HEK293T (cell line): ENCODE measurements at regions not wholly inside any gene's neighbourhood (a gene's known extent, or its start where the extent isn't known, plus 50 kb on each side); places are given as distances from the start of the nearest gene placed in this dataset.

ENCODE experiments used
- CTCF ChIA-PET: fragments of 350-600 bp; formaldehyde crosslinking; extraction: SDS; loops from one replicate; lab custom pipeline; 2021; ENCODE audit warnings: antibody characterized with exemption, inconsistent platforms; lab: Yijun Ruan, JAX
- POLR2A ChIA-PET: fragments of 350-600 bp; formaldehyde crosslinking; extraction: SDS; loops from one replicate; lab custom pipeline; 2020; ENCODE audit warnings: antibody characterized with exemption, inconsistent platforms; lab: Yijun Ruan, JAX
- DNase-seq: peaks from one replicate; pipeline ENCODE4 v3.0.0; 2012; ENCODE audit warnings: mixed read lengths; ENCODE audit errors: extremely low spot score
- ARNT ChIP-seq: fragments of 450-650 bp; IDR thresholded peaks from 2 replicates; pipeline ENCODE4 v1.6.1; 2017; ENCODE audit warnings: mild to moderate bottlenecking
- BHLHE40 ChIP-seq: fragments of 450-650 bp; IDR thresholded peaks from 2 replicates; pipeline ENCODE4 v1.6.1; 2016; ENCODE audit warnings: mild to moderate bottlenecking, moderate library complexity, borderline replicate concordance
- CTBP1 ChIP-seq: fragments of 450-650 bp; IDR thresholded peaks from 2 replicates; pipeline ENCODE4 v1.6.1; 2016; ENCODE audit warnings: borderline replicate concordance
- ELF4 ChIP-seq: fragments of 450-650 bp; IDR thresholded peaks from 2 replicates; pipeline ENCODE4 v1.6.1; 2017; ENCODE audit warnings: antibody characterized with exemption
- FOXA1 ChIP-seq: fragments of 450-650 bp; IDR thresholded peaks from 2 replicates; pipeline ENCODE4 v1.6.1; 2016; ENCODE audit warnings: mild to moderate bottlenecking
- FOXK2 ChIP-seq: fragments of 450-650 bp; IDR thresholded peaks from 2 replicates; pipeline ENCODE4 v1.6.1; 2016; ENCODE audit warnings: mild to moderate bottlenecking
- FOXM1 ChIP-seq: fragments of 450-650 bp; IDR thresholded peaks from 2 replicates; pipeline ENCODE4 v1.6.1; 2017; ENCODE audit warnings: mild to moderate bottlenecking, borderline replicate concordance
- HDGF ChIP-seq: fragments of 450-650 bp; IDR thresholded peaks from 2 replicates; pipeline ENCODE4 v1.6.1; 2017; ENCODE audit warnings: antibody characterized with exemption, borderline replicate concordance
- L3MBTL2 ChIP-seq: fragments of 450-650 bp; conservative IDR thresholded peaks from 2 replicates; pipeline ENCODE4 v1.6.1; 2016; ENCODE audit warnings: mild to moderate bottlenecking
- LEF1 ChIP-seq: fragments of 450-650 bp; IDR thresholded peaks from 2 replicates; pipeline ENCODE4 v1.6.1; 2017; ENCODE audit warnings: mild to moderate bottlenecking, borderline replicate concordance
- NFRKB ChIP-seq: fragments of 450-650 bp; IDR thresholded peaks from 2 replicates; pipeline ENCODE4 v1.6.1; 2016; ENCODE audit warnings: mild to moderate bottlenecking, moderate library complexity
- PKNOX1 ChIP-seq: fragments of 450-650 bp; IDR thresholded peaks from 2 replicates; pipeline ENCODE4 v1.6.1; 2016
- SP1 ChIP-seq: fragments of 450-650 bp; IDR thresholded peaks from 2 replicates; pipeline ENCODE4 v1.6.1; 2017
- SUZ12 ChIP-seq: fragments of 450-650 bp; IDR thresholded peaks from 2 replicates; pipeline ENCODE4 v1.6.1; 2016; ENCODE audit warnings: mild to moderate bottlenecking
- TARDBP ChIP-seq: fragments of 450-650 bp; IDR thresholded peaks from 2 replicates; pipeline ENCODE4 v1.6.1; 2016
- ZNF384 ChIP-seq: fragments of 450-650 bp; IDR thresholded peaks from 2 replicates; pipeline ENCODE4 v1.6.1; 2016

- DNase-seq = no peak
- TF ChIP-seq NFRKB (no peak), PKNOX1 (no peak), CTBP1 (no peak), ZNF384 (no peak), LEF1 (no peak), SUZ12 (no peak), FOXM1 (no peak), ELF4 (no peak), SP1 (no peak), HDGF (no peak), TARDBP (no peak), L3MBTL2 (no peak), BHLHE40 (no peak)
- CTCF ChIA-PET = no interaction called here
- POLR2A ChIA-PET = no interaction called here
Observed at GRCh38 chr13:47159853-47160550, 263.1 kb upstream of the HTR2A start.

GRCh38 chr13:47158593-47158992, 261.7 kb upstream of the HTR2A start:
- CTCF ChIA-PET = no interaction called here

GRCh38 chr13:47148543-47148942, 251.7 kb upstream of the HTR2A start:
- POLR2A ChIA-PET = no interaction called here
- no peak for TF ChIP-seq LEF1
- no peak for TF ChIP-seq BHLHE40
- no peak for TF ChIP-seq NFRKB
- no peak for TF ChIP-seq ARNT
- TF ChIP-seq FOXM1 = no peak
- TF ChIP-seq SUZ12 = no peak
- TF ChIP-seq ELF4 = no peak
- TF ChIP-seq FOXK2 = no peak
- no peak for TF ChIP-seq SP1
- TF ChIP-seq FOXA1 = no peak
- no peak for TF ChIP-seq CTBP1
- TF ChIP-seq HDGF = no peak
- CTCF ChIA-PET = no interaction called here
- no peak for DNase-seq

More at GRCh38 chr13:47158593-47158992, 261.7 kb upstream of the HTR2A start:
- POLR2A ChIA-PET = no interaction called here
- TF ChIP-seq FOXM1 (no peak), BHLHE40 (no peak), FOXA1 (no peak), NFRKB (no peak), ZNF384 (no peak)
- DNase-seq = no peak

- CTCF ChIA-PET = no interaction called here
- TF ChIP-seq L3MBTL2 (no peak), FOXM1 (no peak), SP1 (no peak), HDGF (no peak), NFRKB (no peak), ZNF384 (no peak), FOXK2 (no peak), TARDBP (no peak), SUZ12 (no peak), LEF1 (no peak), ARNT (no peak), PKNOX1 (no peak), FOXA1 (no peak), BHLHE40 (no peak), ELF4 (no peak), CTBP1 (no peak)
- no peak for DNase-seq
- POLR2A ChIA-PET = no interaction called here
Observed at GRCh38 chr13:47147812-47148119, 250.9 kb upstream of the HTR2A start.

- POLR2A ChIA-PET = no interaction called here
- TF ChIP-seq L3MBTL2 = no peak
- TF ChIP-seq FOXK2 = no peak
- no peak for TF ChIP-seq LEF1
- no peak for TF ChIP-seq ARNT
- no peak for TF ChIP-seq BHLHE40
- no peak for TF ChIP-seq TARDBP
- TF ChIP-seq SUZ12 = no peak
Observed at GRCh38 chr13:47146991-47147811, 250.3 kb upstream of the HTR2A start.

GRCh38 chr13:47146136-47146535, 249.3 kb upstream of the HTR2A start:
- POLR2A ChIA-PET = no interaction called here
- CTCF ChIA-PET = no interaction called here
- no peak for TF ChIP-seq SP1
- TF ChIP-seq NFRKB = no peak
- TF ChIP-seq CTBP1 = no peak
- TF ChIP-seq FOXM1 = no peak
- no peak for TF ChIP-seq PKNOX1
- no peak for TF ChIP-seq FOXK2
- TF ChIP-seq ELF4 = no peak
- no peak for TF ChIP-seq ZNF384
- TF ChIP-seq SUZ12 = no peak
- TF ChIP-seq BHLHE40 = no peak
- no peak for TF ChIP-seq ARNT
- no peak for TF ChIP-seq LEF1
- TF ChIP-seq L3MBTL2 = no peak
- no peak for DNase-seq

More at GRCh38 chr13:47146991-47147811, 250.3 kb upstream of the HTR2A start:
- CTCF ChIA-PET = no interaction called here
- DNase-seq = no peak
